H1 (cell line): ENCODE measurements at regions not wholly inside any gene's neighbourhood (a gene's known extent, or its start where the extent isn't known, plus 50 kb on each side); places are given as distances from the start of the nearest gene placed in this dataset.

Experiments used
- CTCF ChIA-PET: fragments of 300-600 bp; sonication (Branson Sonifier 250); formaldehyde crosslinking; loops from one replicate; lab custom pipeline; 2021; ENCODE audit not compliant: partially characterized antibody; lab: Charles Lee
- POLR2A ChIA-PET: fragments of 300-600 bp; sonication (Branson Sonifier 250); formaldehyde crosslinking; loops from one replicate; lab custom pipeline; 2021; ENCODE audit warnings: inconsistent platforms; ENCODE audit not compliant: partially characterized antibody; lab: Charles Lee
- DNase-seq, 2 experiments: peaks; one replicate each; pipeline versions ENCODE4 v3.0.0 to v3.0.0-alpha.2; 2010 to 2022; ENCODE audit warnings: low spot score in 2 of 2, low read depth in 1 of 2, mixed read lengths in 1 of 2
- FAIRE-seq: peaks from 2 replicates; lab custom pipeline; 2011; peaks lifted over from hg19 to GRCh38; lab: Jason Lieb, UNC
- H2AFZ ChIP-seq: 2 replicates; pipeline ENCODE4 v1.8.1; 2012; ENCODE audit warnings: low read length, inconsistent platforms
- H2AK5ac ChIP-seq: 2 replicates; pipeline ENCODE4 v1.6.1; 2013; ENCODE audit warnings: low read depth, low read length
- H2BK120ac ChIP-seq: replicated peaks from 2 replicates; pipeline ENCODE3; 2013; ENCODE audit warnings: low read depth, low read length, inconsistent platforms
- H2BK12ac ChIP-seq: 2 replicates; pipeline ENCODE4 v1.6.1; 2013; ENCODE audit warnings: low read depth, low read length
- H2BK15ac ChIP-seq: 2 replicates; pipeline ENCODE4 v1.6.1; 2013; ENCODE audit warnings: low read length
- H2BK20ac ChIP-seq: 2 replicates; pipeline ENCODE4 v1.6.1; 2013; ENCODE audit warnings: low read length
- H2BK5ac ChIP-seq: 2 replicates; pipeline ENCODE4 v1.6.1; 2013; ENCODE audit warnings: low read depth, low read length
- H3K14ac ChIP-seq: 2 replicates; pipeline ENCODE4 v1.6.1; 2013; ENCODE audit warnings: inconsistent platforms; ENCODE audit not compliant: insufficient read length
- H3K18ac ChIP-seq: 2 replicates; pipeline ENCODE4 v1.6.1; 2013; ENCODE audit warnings: low read length; ENCODE audit errors: extremely low read depth
- H3K23ac ChIP-seq: 2 replicates; pipeline ENCODE4 v1.6.1; 2013; ENCODE audit warnings: inconsistent platforms; ENCODE audit not compliant: insufficient read length
- H3K23me2 ChIP-seq: 2 replicates; pipeline ENCODE4 v1.6.1; 2013; ENCODE audit warnings: low read depth, low read length
- H3K27ac ChIP-seq: 2 replicates; pipeline ENCODE4 v1.6.1; 2011; ENCODE audit warnings: low read depth, low read length, inconsistent platforms
- H3K27me3 ChIP-seq, 4 experiments: replicated peaks in 1 of 4; 1 replicate in 1 of 4; 2 replicates in 3 of 4; pipeline versions ENCODE4 v1.6.1 to v1.8.1; 2011 to 2013; ENCODE audit warnings: low read length in 3 of 4, mild to moderate bottlenecking in 3 of 4, inconsistent platforms in 2 of 4, mixed read lengths in 2 of 4, moderate library complexity in 1 of 4; ENCODE audit not compliant: control insufficient read depth in 3 of 4, insufficient read depth in 3 of 4; ENCODE audit errors: extremely low read depth in 1 of 4
- H3K36me3 ChIP-seq, 4 experiments: 2 replicates each; pipeline versions ENCODE4 v1.6.1 to v1.8.1; 2011 to 2013; ENCODE audit warnings: mild to moderate bottlenecking in 4 of 4, low read length in 3 of 4, moderate library complexity in 2 of 4, control low read depth in 1 of 4, inconsistent platforms in 1 of 4; ENCODE audit not compliant: insufficient read depth in 4 of 4, control insufficient read depth in 2 of 4
- H3K4ac ChIP-seq: replicated peaks from 2 replicates; pipeline ENCODE3; 2013; ENCODE audit warnings: low read length, low read depth, mixed read lengths, inconsistent platforms; ENCODE audit not compliant: insufficient read length
- H3K4me1 ChIP-seq, 4 experiments: replicated peaks in 1 of 4; 1 replicate in 1 of 4; 2 replicates in 3 of 4; pipeline versions ENCODE4 v1.6.1 to v1.8.1; 2011 to 2013; ENCODE audit warnings: low read length in 3 of 4, inconsistent platforms in 2 of 4, mixed read lengths in 1 of 4; ENCODE audit not compliant: insufficient read depth in 4 of 4, control insufficient read depth in 3 of 4
- H3K4me2 ChIP-seq, 2 experiments: 2 replicates each; pipeline versions ENCODE4 v1.6.1 to v1.8.1; 2011 to 2013; ENCODE audit warnings: low read depth in 2 of 2, low read length in 2 of 2, control low read depth in 1 of 2, inconsistent platforms in 1 of 2, mild to moderate bottlenecking in 1 of 2; ENCODE audit not compliant: insufficient read depth in 1 of 2
- H3K4me3 ChIP-seq, 4 experiments: fragments of 200-600, 300-600 bp in 1 of 4; sonication (generic), shearing (Covaris generic), sonication (Bioruptor Twin) in 1 of 4; 2 replicates each; pipeline versions ENCODE4 v1.5.1 to v1.8.1; 2011 to 2016; ENCODE audit warnings: low read length in 4 of 4, low read depth in 3 of 4, control low read depth in 2 of 4, inconsistent platforms in 2 of 4, mild to moderate bottlenecking in 2 of 4, mixed read lengths in 1 of 4, moderate library complexity in 1 of 4; ENCODE audit not compliant: insufficient read depth in 2 of 4; ENCODE audit errors: extremely low read depth in 1 of 4
- H3K56ac ChIP-seq: replicated peaks from 2 replicates; pipeline ENCODE3; 2013; ENCODE audit warnings: low read depth, mild to moderate bottlenecking, mixed read lengths, low read length, inconsistent platforms; ENCODE audit not compliant: insufficient read length
- H3K79me1 ChIP-seq: 2 replicates; pipeline ENCODE4 v1.6.1; 2013; ENCODE audit warnings: low read depth, low read length, control low read depth
- H3K79me2 ChIP-seq, 2 experiments: 2 replicates each; pipeline versions ENCODE4 v1.6.1 to v1.8.1; 2012 to 2013; ENCODE audit warnings: low read length in 2 of 2, mild to moderate bottlenecking in 2 of 2, inconsistent platforms in 1 of 2; ENCODE audit not compliant: insufficient read depth in 2 of 2, control insufficient read depth in 1 of 2
- H3K9ac ChIP-seq, 4 experiments: replicated peaks in 1 of 4; 1 replicate in 1 of 4; 2 replicates in 3 of 4; pipeline versions ENCODE4 v1.6.1 to v1.8.1; 2011 to 2013; ENCODE audit warnings: low read depth in 3 of 4, low read length in 3 of 4, control low read depth in 2 of 4, mild to moderate bottlenecking in 2 of 4, moderate library complexity in 2 of 4, inconsistent platforms in 1 of 4; ENCODE audit errors: extremely low read depth in 1 of 4
- H3K9me3 ChIP-seq, 2 experiments: 2 replicates each; pipeline versions ENCODE4 v1.6.1 to v1.8.1; 2012 to 2013; ENCODE audit warnings: mild to moderate bottlenecking in 2 of 2, moderate library complexity in 2 of 2, control low read depth in 1 of 2, inconsistent platforms in 1 of 2, low read depth in 1 of 2, low read length in 1 of 2, mixed read lengths in 1 of 2; ENCODE audit not compliant: insufficient read depth in 2 of 2
- H4K20me1 ChIP-seq, 2 experiments: replicated peaks in 1 of 2; 2 replicates each; pipeline versions ENCODE3 to v1.8.1; 2011 to 2013; ENCODE audit warnings: inconsistent platforms in 2 of 2, low read length in 2 of 2, mild to moderate bottlenecking in 1 of 2; ENCODE audit not compliant: insufficient read depth in 2 of 2, control insufficient read depth in 1 of 2
- H4K5ac ChIP-seq: 2 replicates; pipeline ENCODE4 v1.6.1; 2013; ENCODE audit warnings: low read length, low read depth, mixed read lengths, inconsistent platforms; ENCODE audit not compliant: insufficient read length
- H4K8ac ChIP-seq: 2 replicates; pipeline ENCODE4 v1.8.0; 2013; ENCODE audit warnings: mild to moderate bottlenecking, moderate library complexity, low read length, inconsistent platforms; ENCODE audit not compliant: insufficient read depth; ENCODE audit errors: extremely low read depth
- H4K91ac ChIP-seq: replicated peaks from 2 replicates; pipeline ENCODE3; 2013; ENCODE audit warnings: low read length, mixed read lengths, inconsistent platforms; ENCODE audit not compliant: insufficient read length
- EZH2 ChIP-seq: fragments of 200-600 bp; sonication (generic); IDR thresholded peaks from 2 replicates; pipeline ENCODE4 v1.7.1; 2012; ENCODE audit warnings: low read depth, mild to moderate bottlenecking, moderate library complexity, low read length, inconsistent platforms; ENCODE audit not compliant: severe bottlenecking
- WGBS, 2 experiments: shearing (Covaris generic) in 1 of 2; methylation state at CpG; one replicate each; pipeline versions ENCODE4 v1.1.6 to v1.1.7; 2013 to 2015; ENCODE audit warnings: low lambda C conversion rate in 2 of 2, mixed read lengths in 2 of 2, inconsistent platforms in 1 of 2, low coverage in 1 of 2, missing lambda C conversion rate in 1 of 2; ENCODE audit not compliant: insufficient replicate concordance in 2 of 2, insufficient coverage in 1 of 2, insufficient read length in 1 of 2; ENCODE audit errors: extremely low coverage in 1 of 2, missing lambda C conversion rate in 1 of 2; 5-methylcytosine and 5-hydroxymethylcytosine counted together

DNA sequence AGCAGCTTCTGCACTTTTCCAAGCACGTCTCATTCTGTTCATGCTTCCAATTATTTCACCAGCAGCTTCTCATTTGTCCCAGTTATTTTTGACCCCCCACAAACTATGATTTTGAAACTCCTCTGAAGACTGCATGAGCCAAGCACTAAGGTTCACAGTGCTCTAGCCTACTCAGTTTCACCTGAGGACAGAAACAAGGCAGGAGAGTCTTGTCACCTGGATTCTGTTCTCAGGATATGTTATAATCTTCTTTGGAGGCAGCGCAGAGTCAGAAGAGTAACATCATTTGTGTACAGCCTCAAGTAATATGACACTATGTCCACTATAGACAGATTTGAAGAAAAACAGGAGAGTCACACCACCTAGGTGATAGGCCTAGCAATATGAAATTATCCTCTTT is 985.1 kb upstream of the TSPY4 start:
- no peak for DNase-seq
- H3K27ac ChIP-seq = no peak overlapping the region
- H3K4me3 ChIP-seq = no peak overlapping the region
- H3K9me3 ChIP-seq = peaks cover 11 to 34% of the 10 kb centered on the region in 2 experiments; a peak in 3 of 4 replicates
- H2AFZ ChIP-seq = no peak overlapping the region
- 64% methylated on average over 2 of the region's 2 CpGs; no CpG with 5 or more reads in 1 of the 2 experiments for WGBS, 2 experiments
- H3K4ac ChIP-seq = no peak overlapping the region
- TF ChIP-seq EZH2 = no peak
- TF ChIP-seq, all 59 proteins: peak for 0
- Histone ChIP-seq H3K4me2 (no peak overlapping the region), H3K14ac (no peak overlapping the region), H3K27me3 (no peaks in the 10 kb centered on the region), H3K79me2 (no peaks in the 10 kb centered on the region), H3K18ac (no peak overlapping the region), H2BK5ac (no peak overlapping the region), H2BK12ac (no peak overlapping the region), H3K79me1 (no peaks in the 10 kb centered on the region), H4K91ac (no peak overlapping the region), H3K36me3 (no peaks in the 10 kb centered on the region), H3K23me2 (no peaks in the 10 kb centered on the region), H2BK120ac (no peak overlapping the region), H3K56ac (no peak overlapping the region), H3K23ac (no peak overlapping the region), H4K8ac (no peak overlapping the region), H4K20me1 (no peaks in the 10 kb centered on the region), H3K4me1 (no peaks in the 10 kb centered on the region), H2BK15ac (no peak overlapping the region), H4K5ac (no peak overlapping the region), H3K9ac (no peak overlapping the region), H2AK5ac (no peak overlapping the region), H2BK20ac (no peak overlapping the region)
- no peak for FAIRE-seq
- ChIA-PET CTCF (no interaction called here), POLR2A (no interaction called here)
